ENCODE measurements at regions not wholly inside any gene's neighbourhood (a gene's known extent, or its start where the extent isn't known, plus 50 kb on each side); places are given as distances from the start of the nearest gene placed in this dataset.
A peak's percentile ranks its signal among the peaks of the same experiment; 100 is the strongest.

DNA sequence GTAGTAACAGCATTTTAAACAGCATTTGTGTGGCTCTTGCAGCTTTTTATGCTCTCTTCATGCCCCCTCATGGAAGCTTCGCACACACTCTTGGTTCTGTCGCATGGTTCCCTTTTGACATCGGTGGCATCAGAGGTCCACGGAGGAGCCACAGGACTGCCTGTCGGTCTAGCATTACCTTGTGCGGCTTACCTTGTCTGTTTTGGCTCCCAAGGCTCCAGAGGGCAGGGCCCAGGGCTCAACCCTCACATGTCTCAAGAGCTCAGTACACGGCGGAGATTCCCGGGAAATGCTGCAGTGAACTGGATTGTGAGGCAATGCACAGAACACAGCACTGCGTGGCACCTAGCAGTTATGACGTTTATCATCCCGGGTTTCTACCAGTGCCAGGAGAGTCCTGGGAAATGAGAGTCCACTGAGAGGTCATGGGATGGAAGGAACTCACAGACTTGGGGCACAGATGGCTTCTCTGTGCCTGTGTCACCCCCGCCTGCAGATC, 1015.8 kb downstream of the TBC1D22A start:
- no peak for DNase-seq (ENCODE audit: low spot score)

DNA sequence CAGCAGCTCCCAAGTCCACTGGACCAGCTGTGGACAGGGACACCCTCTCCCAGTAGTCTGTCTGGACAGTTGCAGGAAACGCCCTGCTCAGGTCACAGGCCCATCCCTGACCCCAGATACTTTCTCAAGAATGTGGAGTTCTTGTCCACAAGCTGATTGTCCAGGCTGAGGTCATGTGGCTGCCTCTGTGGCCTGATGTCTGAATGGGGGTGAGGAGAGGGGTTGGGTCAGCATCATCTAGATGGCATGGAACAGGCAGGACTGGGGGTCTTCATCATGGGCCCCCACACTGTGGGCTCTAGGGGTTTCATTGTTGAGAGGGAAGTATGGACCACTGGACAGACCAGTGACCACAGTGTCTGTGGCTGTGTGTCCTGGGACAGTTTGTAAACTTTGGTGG, 1015.0 kb downstream of the TBC1D22A start:
- no peak for DNase-seq (ENCODE audit: low spot score)

DNA sequence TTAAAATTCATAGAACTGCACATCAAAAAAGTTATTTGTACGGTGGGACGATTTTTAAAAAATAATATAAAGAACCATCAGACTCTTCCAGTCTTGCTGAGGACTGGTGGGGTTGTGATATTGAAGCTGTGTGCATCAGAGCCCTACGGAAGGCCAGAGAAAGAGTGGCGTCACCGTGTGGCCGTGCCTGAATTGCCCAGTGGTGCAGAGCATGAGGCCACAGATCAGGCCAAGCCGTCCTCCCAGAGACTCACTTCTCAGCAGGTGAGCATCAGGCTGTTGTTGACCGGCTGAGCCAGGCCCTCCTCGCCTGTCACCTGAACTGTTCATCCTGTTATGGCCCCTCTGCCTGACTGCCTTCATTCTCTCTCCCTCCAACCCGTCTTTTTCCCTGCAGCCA, 1013.9 kb downstream of the TBC1D22A start:
- DNase-seq (ENCODE audit: low spot score): no peak

DNA sequence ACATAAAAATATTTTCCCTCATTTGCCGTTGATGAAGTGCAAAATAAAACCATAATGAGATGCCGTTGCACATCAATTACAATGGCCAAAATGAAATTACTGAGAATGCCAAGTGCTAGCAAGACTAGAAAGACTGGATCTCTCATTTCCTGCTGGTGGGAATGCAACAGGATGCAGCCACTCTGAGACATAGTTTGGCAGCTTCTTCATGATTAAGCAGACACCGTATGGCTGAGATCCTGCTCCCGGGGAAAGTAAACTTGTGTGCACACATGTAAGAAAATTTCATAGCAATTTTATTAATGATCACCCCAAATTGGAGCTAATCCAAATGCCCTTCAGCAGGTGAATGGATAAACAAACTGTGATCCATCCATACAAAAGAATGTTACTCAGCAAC, 1013.2 kb downstream of the TBC1D22A start:
- DNase-seq (ENCODE audit: low spot score): peak; percentile 47

DNA sequence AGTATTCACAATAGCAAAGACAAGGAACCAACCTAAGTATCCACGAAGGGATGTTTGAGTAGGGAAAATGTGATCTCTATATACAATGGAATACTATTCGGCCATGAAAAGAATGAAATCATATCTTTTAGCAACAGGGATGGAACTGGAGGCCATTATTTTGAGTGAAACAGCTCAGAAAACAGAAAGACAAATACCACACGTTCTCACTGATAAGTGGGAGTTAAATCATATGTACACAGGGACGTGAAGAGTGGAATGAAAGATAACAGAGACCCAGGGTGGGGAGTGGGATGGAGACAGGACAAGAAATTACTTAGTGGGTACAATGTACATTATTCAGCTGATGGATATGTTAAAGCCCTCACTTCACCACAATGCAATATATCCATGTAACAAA, 1012.7 kb downstream of the TBC1D22A start:
- no peak for DNase-seq (ENCODE audit: low spot score)

DNA sequence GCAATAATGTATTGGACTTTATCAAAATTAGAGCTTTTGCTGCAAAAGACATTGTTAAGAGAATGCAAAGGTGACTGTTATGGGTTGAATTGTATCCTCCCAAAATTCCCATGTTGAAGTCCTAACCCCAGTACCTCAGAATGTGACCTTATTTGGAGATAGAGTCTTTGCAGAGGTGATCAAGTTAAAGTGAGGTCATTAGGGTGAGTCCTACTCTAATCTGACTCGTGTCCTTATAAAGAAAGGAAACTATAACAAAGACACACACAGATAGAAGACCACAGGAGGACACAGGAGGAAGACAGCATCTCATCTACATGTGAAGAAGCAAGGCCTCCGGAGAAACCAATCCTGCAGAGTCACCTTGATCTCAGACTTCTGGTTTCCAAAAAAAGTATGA, 1011.2 kb downstream of the TBC1D22A start:
- DNase-seq (ENCODE audit: low spot score): no peak

DNA sequence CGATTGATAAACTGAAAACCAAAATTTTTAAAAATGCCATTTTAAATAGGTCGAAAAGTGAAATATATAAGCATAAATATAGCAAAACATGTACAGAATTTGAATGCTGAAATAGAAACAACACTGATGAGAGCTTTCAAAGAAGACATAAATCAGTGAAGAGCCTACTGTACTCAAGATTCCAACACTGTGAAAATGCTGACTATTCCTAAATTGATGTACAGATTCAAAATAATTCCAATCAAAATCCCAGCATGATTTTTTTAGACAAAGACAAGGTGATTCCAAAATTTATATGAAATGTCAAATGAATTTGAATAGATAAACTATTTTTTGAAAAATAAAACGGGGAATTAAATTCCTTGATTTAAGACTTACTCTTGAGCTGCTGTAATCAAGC, 1010.4 kb downstream of the TBC1D22A start:
- DNase-seq (ENCODE audit: low spot score): no peak

DNA sequence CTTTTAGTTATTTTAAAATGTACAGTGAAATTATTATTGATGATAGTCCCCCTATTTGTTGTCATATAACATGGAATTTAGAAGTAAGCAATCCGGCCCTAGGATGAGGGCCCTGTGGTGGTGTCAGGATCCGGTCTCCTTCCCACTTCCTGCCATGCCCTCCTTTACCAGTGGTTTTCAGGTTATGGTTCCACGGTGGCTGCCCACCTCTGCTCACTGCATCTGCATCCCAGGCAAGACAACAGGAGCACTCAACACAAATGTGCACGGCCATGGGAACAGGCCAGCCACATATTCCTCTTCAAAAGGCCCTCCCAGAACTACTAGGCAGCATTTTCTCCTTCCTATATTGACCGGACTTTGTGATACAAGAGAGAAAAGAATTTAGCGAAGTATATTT, 1007.2 kb downstream of the TBC1D22A start:
- DNase-seq (ENCODE audit: low spot score): no peak

DNA sequence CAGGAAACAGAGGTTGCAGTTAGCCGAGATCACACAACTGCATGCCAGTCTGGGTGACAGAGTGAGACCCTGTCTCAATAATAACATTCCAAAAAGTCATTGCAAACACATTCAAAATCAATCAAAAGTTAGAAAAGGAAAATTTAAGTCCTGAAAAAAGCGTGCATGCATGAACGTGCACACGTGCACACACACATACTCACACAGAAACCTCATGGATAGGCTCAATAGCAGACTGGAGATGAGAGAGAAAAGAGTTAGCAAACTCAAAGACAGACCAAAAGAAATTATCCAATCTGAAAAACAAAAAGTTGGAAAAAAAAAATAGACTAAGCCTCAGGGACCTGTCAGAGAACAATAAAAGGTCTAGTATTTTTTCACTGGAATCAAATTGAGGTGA, 1005.6 kb downstream of the TBC1D22A start:
- DNase-seq (ENCODE audit: low spot score): no peak

DNA sequence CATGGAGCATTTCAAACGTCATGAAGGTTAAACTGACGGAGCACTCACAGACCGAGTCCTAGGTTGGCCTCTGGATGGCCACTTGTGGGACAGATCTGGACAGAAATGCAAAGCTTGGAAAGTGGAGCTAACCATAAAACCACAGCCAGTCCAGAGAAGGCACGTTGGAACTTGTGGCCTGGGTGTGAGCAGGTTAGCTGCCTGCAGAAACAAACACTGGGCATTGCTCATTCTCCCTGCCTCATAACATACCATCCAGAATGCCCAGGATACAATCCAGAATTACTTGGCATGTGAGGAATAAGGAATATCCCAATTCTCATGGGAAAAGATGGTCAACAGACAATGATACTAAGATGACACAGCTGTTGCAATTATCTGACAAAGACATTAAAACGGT, 1005.0 kb downstream of the TBC1D22A start:
- no peak for DNase-seq (ENCODE audit: low spot score)

DNA sequence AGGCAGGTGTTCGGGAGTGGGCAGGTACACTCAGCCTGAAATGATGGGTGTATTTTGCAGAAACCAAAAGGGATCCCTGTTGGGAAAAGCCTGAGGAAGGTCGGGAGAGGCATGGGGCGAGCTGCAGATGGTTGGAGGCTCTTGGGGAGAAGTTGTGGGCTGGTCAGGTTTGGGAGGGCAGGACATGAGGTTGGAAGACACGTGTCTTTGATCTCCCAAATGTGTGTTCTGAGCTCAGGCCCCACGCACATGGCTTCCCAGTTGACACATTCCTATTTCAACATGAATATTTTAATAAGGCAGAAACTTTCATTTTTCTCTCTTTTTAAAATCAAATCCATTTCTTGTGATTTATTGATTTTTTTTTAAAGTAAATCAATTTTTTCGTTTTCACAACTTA, 1003.3 kb downstream of the TBC1D22A start:
- DNase-seq (ENCODE audit: low spot score): no peak

DNA sequence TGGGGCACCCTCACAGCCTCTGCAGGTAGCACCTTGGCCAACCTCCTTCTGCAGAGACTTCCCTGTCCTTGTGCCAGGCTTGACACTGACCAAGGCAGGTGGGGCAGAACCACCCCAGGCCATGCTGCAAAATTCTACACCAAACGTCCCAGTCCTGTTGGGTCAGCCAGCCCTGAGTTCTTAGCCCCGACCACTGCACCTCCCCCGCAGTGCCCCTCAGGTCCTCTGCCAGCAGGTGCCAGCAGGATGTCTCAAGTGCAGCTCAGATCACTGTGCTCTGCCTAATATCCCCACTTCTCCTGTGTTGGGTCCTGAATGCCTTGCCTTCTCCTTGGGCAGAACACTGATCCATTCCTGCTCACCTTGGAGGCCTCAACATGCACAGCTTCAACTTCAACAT, 999.7 kb downstream of the TBC1D22A start:
- no peak for DNase-seq (ENCODE audit: low spot score)

DNA sequence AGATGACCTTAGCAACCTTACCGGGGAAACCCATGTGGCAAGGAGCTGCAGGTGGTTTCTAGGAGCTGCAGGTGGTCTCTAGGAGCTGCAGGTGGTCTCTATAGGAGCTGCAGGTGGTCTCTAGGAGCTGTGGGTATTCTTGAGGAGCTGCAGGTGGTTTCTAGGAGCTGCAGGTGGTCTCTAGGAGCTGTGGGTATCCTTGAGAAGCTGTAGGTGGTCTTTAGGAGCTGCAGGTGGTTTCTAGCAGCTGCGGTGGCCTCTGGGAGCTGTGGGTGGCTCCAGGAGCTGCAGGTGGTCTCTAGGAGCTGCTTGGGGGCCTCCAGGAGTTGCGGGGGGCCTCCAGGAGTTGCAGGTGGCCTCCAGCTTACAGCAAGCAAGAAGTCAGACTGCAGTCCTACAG, 997.5 kb downstream of the TBC1D22A start:
- no peak for DNase-seq (ENCODE audit: low spot score)

DNA sequence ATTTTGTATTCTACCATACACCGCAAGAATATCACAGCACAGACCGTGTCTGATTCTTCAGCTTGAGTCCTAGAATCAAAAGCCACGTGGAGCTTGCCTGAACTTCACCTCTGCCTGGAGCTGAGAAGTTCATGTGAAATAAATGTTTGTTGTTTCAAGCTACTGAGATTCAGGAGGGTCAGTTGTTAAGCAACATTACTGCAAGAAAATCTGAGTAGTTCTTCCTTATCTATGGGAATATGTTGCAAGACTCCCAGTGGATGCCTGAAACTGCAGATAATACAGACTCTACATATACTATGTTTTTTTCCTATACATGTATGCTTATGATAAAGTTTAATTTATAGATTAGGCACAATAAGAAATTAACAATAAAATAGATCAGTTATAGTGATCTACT, 995.3 kb downstream of the TBC1D22A start:
- DNase-seq (ENCODE audit: low spot score): peak; percentile 65

DNA sequence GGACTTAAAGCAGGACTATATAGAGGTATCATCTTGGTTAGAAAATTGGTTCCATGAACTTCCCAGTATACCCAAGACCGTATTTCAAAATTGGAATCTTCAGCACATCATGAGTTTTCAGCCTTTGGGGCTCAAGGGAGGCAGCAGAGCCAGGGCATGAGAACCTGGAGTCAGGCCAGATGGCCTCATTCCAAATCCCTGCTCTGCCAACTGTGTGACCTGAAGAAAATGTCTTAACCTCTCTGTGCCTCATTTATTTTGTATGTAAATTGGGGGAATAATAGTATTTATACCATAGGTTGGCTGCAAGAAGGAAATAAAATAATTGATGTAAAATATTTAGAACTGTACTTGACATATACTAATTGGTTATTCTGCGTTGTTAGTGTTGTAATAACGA, 987.6 kb downstream of the TBC1D22A start:
- DNase-seq (ENCODE audit: low spot score): no peak

DNA sequence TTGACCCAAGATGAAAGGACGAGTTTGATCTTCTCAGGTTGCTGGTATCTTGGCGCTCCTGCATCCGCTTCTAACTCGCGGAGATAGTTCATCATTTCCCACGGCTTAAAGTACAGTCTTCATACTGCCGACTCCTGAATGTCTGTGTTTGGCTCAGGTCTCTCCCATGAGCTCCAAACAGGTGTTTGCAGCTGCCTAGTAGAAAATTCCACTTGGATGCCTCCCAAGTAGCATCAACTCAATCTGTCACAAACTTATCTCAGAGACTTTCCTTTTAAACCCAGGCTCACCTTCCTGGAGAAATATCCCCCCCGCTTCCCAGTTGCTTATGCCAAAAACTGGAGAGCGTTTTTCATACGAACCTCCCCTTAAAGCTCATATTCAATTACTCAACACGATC, 986.5 kb downstream of the TBC1D22A start:
- no peak for DNase-seq (ENCODE audit: low spot score)

DNA sequence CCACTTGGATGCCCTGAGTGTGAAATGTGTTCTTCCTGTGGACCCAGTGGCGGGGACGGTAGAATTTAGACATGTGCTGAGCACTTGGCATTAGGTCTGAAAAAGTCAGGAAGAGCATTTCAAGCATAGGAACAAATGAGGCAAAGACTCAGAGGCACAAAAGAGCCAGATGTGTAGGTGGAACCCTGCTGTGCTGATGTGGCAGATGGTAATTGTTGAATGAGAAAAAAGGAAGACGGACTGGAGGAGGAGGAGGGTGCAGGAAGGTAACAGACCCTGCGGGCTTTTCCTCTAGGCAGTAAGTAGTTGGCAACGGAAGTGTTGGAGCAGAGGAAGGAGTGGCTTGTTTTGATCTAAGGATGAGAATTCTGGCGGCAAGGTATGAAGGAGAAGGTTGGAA, 985.8 kb downstream of the TBC1D22A start:
- DNase-seq (ENCODE audit: low spot score): no peak

DNA sequence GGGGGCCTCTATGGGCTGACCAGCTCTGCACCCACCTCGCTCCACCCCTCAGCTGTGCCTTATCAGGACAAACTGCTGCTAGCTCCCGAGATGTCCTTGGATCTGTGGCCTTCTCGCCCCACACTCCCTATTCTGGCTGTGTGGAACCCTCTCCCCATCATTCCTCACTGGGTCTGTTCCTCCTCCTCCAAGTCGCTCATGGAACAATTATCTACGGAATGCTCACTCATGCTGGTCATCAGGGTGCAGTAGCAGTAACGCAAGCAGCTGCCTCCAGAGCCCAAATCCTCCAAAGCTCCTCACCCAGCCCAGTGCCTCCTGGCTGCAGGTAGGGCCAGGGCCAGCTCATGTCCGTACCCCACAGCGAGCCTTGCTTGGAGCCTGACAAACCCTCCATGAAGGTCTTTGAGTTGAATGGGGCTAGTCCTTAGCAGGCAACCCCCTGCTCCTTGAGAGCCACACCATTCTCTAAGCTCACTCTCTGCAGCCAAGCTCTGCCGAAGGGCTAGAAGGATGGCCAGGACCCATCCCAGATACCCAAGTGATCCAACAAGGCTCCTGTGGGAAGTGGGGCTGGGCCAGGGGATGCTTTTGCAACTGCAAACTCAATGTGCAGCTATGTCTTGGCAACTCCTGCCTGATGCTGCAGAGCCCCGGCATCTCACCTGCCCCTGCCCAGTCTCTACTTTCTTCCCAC, 977.8 kb downstream of the TBC1D22A start:
- no peak for DNase-seq (ENCODE audit: low spot score)

DNA sequence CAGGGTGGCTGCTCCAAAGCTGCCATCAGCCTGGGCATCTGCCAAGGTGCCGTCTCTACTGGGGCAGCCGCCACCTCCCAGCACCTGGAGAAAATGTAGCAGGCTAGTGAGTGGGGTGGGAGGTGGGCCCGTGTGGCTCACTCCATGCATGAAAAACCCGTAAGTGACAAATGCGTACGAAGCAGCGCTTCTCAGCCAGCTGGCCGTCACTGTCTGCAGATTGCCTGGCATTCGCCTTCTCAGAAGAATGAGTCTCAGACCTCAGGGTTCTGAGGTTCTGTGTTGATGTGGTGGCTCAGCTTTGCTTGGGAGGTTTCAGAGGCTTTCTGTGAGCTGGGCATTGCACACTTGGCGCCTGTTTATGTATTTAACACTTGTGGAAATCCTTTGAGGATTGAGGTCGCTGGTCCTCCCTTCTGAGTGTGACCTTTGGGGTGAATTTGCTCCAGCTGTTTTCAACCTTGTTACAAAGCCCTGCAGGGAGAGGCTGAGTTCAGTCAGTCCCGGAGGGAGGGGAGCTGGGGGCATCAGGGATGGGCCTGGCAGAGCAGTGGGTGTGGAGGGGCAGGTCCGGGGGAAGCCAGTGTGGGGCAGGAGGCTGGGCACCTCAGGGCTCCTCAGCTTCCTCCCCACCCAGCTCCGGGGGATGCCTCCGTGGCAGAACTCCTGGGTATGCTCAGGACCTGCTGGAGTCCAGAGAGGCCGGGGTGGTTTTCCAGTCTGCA, 977.0 kb downstream of the TBC1D22A start:
- DNase-seq (ENCODE audit: low spot score): no peak

DNA sequence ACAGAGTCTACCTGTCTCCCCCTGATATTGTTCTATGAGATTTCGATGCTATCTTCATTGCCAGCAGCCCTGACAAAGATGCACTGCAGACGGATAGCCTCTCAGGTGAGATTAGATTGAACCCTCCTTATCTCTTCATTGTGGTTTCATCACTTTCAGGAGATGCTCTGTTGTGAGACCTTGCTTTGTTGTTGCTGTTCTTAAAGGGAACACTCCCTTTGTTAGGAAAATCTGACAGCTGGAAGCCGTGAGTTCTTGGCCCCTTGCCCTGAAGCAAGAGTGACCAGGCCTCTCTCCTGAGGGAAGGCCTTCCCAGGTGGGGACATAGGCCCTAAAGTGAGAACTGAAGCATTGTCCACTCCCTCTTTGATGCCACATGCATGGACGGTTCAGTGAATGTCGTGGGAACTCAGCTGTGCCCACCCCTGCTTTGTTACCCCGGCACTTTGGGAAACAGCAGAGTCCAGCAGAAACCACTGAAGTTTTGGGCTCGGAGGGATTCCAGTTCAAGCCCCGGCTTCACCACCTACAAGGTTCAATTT, 976.1 kb downstream of the TBC1D22A start:
- DNase-seq (ENCODE audit: low spot score): no peak

DNA sequence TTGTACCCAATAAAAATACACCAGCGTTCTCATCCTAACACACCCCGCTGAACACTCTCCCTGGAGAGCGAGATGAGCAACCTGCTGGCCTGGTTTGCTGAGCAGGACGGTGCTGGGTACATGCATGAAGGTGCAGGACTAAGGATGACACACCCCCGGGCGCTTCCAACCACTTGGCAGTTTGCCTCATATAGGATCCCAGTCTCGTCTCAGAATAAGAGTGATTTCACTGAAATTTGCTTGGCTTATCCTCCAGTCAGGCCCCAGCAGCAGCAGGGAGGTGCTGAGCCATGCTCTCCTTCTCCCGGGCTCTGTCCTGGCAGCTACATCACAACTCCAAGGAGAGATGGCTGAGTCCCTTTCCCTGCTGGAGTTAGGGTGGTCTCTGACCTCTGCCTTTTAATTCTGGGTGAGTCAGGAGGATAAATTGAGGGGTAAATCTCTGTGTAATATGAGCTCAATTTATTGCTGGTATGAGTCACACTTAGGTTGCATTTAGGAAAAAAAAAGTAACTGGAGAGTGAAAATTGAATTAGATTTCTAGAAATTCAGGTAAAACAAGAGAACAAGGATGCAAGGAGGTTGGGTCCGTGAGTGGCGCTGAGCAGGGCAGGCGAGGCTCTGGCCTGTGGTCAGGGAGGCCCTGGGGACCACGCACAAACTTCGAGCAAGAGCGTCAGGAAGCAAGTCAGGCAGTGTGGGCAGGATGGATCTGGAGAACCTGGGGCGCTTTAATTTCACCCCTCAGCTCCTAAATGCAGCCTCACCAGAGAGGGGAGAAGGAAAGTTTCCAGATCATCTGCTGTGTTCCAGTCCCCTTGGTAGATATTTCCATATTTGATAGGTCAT, 974.0 kb downstream of the TBC1D22A start:
- peak; percentile 56 for DNase-seq (ENCODE audit: low spot score)

DNA sequence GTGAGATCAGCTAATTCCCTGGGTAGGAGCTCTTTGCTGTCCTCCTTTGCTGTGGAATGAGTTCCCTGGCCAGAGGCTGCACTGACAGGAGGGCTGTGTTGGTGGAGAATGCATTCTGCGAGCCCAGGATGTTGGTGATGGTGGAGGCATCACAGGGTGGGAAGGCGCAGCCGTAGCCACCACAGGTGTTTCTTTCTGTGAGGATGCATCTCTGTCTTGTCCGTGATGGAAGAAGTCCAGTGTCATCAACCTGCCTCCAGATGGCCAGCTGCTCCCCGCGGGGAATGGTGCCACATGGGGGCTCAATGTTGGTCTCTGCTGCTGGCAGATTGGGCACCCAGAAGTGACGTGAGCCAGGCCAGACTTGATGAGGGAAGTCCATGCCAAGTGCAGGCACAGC, 972.1 kb downstream of the TBC1D22A start:
- DNase-seq (ENCODE audit: low spot score): no peak

All from umbilical cord (tissue), 1 donor.